ENCODE measurements at regions not wholly inside any gene's neighbourhood (a gene's known extent, or its start where the extent isn't known, plus 50 kb on each side); places are given as distances from the start of the nearest gene placed in this dataset.

DNA sequence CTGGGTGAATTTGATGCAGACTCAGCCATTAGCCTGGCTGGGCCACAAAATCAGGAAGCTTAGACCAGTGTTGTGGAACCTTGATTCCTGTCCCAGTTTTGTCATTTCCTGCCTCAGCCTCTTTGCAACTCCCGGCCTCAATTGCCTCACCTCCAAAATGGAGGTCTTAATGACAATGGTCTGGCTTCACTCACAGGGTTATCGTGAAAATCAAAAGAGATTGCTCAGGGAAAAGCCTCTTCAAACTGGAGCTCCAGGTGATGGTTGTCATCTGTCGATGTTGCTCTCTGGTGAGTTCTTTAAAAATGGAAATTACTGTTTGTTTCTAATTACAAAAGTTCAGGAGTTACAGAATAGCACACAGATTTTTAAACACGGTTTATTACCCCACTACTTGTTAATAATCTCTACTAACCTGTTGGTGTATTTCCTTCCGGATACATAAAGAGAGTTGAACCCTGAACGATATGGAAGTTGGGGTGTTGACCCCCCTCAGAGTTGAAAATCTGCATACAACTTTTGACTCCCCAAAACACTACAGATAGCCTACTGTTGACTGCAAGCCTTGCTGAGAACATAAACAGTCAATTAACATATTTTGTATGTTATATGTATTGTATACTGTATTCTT lies 109.9 kb upstream of the CPEB4 start:
- no peak for DNase-seq (ENCODE audit: low spot score)
- TF ChIP-seq, protein P1, sequence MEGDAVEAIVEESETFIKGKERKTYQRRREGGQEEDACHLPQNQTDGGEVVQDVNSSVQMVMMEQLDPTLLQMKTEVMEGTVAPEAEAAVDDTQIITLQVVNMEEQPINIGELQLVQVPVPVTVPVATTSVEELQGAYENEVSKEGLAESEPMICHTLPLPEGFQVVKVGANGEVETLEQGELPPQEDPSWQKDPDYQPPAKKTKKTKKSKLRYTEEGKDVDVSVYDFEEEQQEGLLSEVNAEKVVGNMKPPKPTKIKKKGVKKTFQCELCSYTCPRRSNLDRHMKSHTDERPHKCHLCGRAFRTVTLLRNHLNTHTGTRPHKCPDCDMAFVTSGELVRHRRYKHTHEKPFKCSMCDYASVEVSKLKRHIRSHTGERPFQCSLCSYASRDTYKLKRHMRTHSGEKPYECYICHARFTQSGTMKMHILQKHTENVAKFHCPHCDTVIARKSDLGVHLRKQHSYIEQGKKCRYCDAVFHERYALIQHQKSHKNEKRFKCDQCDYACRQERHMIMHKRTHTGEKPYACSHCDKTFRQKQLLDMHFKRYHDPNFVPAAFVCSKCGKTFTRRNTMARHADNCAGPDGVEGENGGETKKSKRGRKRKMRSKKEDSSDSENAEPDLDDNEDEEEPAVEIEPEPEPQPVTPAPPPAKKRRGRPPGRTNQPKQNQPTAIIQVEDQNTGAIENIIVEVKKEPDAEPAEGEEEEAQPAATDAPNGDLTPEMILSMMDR (conservative IDR thresholded peaks at IDR 0.05; ENCODE audit: low read depth) = no peak
- CTCF ChIA-PET = interaction anchor here (0.6 to 0.7 kb wide), 3 partner anchors 15 to 1227 kb away, joined by 3 to 8 read pairs (median 3); no protein-coding TSS in a partner anchor
- no peak overlapping the region for H3K27ac ChIP-seq
- POLR2A ChIA-PET (ENCODE audit: low non-redundant PET) = interaction anchor here (0.5 to 0.6 kb wide), 2 partner anchors 106 to 1011 kb away, joined by 4 to 7 read pairs; no protein-coding TSS in a partner anchor

DNA sequence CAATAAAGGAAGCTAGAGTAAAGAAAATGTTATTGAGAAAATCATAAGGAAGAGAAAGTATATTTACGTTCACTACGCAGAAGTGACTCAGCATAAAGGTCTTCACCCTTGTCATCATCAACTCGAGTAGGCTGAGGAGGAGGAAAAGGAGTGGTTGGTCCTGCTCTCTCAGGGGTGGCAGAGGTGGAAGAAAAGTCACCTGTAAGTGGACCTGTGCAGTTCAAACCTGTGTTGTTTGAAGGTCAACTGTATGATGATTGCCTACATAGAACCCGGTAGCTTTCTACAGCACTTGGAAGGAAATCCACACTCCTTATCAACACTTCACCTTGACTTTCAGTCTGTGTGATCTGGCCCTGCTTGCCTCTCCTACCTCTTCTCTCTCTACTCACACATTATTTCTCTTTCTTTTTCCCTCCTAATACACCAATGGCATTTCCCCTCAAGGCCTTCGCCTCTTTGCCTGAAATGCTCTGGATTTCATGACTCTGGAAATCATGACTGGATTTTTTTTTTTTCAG lies 109.3 kb upstream of the CPEB4 start:
- CTCF ChIA-PET = interaction anchor here (0.6 to 0.7 kb wide), 2 partner anchors 152 to 1228 kb away, joined by 3 to 8 read pairs; no protein-coding TSS in a partner anchor
- TF ChIP-seq, protein P1 (conservative IDR thresholded peaks at IDR 0.05; ENCODE audit: low read depth) = no peak
- H3K27ac ChIP-seq = no peak overlapping the region
- no peak for DNase-seq (ENCODE audit: low spot score)
- POLR2A ChIA-PET (ENCODE audit: low non-redundant PET) = interaction anchor here (0.6 kb wide), 1 partner anchor 1012 kb away, joined by 7 read pairs; no protein-coding TSS in a partner anchor

DNA sequence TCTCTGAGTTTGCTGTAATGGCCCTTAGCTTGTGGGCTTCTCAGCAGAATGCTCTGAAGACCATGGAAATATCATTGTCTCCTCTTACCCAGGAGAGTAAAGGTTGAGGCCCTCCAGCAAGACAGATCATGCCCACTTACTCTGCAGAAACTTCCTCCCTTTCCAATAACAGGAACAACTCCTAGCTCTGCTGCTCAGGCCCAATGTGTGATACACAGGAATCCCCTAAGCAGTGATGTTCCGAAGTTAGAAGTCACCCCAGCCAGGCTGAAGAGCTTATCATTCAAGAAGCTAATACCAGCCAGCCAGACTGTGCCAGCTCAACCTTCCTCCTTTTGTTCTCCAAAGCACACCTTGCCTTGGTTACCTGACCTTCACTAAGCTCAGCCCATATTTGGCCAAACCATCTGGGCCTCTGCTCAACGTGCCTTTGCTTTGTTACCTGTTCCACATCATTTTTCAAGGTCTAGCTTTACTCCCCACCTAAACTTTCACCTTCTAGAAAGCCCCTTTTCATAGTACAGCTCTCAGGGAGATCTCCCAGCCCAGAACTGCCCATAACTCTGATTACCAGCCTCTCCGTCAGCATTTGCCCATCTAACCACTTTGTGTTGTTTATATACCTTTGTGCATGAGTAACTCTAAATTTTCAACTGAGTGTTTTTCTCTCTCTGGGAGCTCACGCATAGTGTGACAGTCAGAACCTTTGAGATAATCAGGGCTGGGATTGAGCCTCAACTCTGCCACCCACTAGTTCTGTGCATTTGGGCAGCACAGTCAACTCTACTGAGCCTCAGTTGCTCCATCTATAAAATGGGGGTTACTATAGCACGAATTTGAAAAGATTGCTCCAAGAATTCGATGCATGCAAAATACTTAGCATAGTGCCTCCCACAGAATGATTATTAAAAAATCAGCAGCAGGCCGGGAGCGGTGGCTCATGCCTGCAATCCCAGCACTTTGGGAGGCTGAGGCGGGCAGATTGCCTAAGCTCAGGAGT lies 107.6 kb upstream of the CPEB4 start:
- TF ChIP-seq, protein P1 (conservative IDR thresholded peaks at IDR 0.05; ENCODE audit: low read depth) = no peak
- ChIA-PET POLR2A (ENCODE audit: low non-redundant PET) (no interaction called here), CTCF (interaction anchor here (0.5 to 0.7 kb wide), 2 partner anchors 165 to 177 kb away, joined by 3 read pairs; no protein-coding TSS in a partner anchor)
- no peak for DNase-seq (ENCODE audit: low spot score)
- peak overlapping the region; percentile 40 for H3K27ac ChIP-seq

DNA sequence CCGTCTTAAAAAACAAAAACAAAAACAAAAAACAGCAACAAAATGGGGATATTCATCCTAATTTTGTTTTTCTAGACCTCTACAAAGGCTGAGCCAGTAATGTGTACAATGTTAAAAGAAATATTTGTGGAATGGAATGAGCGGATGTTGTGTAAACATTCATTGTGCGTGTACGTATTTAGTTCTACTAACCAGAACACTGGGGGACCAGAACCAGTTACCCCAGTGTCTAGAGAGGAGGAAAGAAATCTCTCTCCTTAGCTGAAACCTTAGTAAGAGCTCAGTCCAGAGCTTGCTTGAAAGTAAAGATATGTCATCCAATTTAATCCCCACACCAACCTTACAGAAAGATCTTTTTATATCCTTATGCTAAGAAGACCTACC lies 106.7 kb upstream of the CPEB4 start:
- CTCF ChIA-PET = interaction anchor here (0.6 to 0.7 kb wide), 2 partner anchors 15 to 176 kb away, joined by 3 to 4 read pairs; no protein-coding TSS in a partner anchor
- TF ChIP-seq, protein P1 (conservative IDR thresholded peaks at IDR 0.05; ENCODE audit: low read depth) = no peak
- peak overlapping the region; percentile 40 for H3K27ac ChIP-seq
- no peak for DNase-seq (ENCODE audit: low spot score)
- POLR2A ChIA-PET (ENCODE audit: low non-redundant PET) = no interaction called here

DNA sequence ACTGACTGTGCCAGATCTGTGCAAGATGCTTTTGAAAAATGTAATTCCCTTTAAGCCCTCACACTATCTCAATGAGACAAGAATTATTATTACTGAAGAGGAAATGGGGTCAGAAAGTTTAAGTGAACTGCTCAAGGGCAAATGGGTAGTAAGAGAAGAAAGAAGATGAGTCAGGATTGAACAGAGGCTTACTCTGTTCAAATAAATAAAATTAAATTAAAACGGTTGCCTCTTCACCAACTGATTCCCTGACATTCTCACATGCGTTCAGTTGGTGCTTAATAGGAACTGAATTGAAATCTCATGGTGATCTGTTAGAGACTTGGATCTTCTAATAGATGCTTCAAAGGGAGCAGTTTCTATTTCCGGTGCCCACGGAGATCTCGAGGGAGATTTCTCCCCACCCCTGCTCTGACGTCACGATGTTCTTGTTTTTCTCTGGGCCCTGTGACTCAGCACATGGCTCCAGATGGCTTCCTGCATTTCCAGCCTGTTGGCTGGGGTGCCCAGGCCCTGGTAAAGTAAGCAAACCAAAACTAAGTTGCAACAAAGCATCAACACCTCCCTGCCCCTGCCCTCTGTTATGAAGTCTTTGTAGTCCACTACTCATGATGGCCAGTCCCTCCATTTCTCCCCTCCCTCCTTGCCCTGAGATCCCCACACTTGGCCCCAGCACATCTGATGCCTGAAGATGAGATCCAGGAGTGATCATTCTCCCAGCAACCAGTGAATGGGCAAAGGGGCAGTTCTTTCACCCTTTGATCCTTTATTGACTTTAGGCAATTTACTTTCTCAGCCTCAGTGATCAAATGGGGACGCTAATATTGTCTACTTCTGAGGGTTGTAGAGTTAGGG lies 106.1 kb upstream of the CPEB4 start:
- TF ChIP-seq, protein P1 (conservative IDR thresholded peaks at IDR 0.05; ENCODE audit: low read depth) = no peak
- H3K27ac ChIP-seq = peak overlapping the region; percentile 81
- DNase-seq (ENCODE audit: low spot score) = peak; percentile 82
- ChIA-PET CTCF (interaction anchor here (0.6 kb wide), 1 partner anchor 16 kb away, joined by 4 read pairs; no protein-coding TSS in a partner anchor), POLR2A (ENCODE audit: low non-redundant PET) (no interaction called here)
